ENCODE measurements at regions not wholly inside any gene's neighbourhood (a gene's known extent, or its start where the extent isn't known, plus 50 kb on each side); places are given as distances from the start of the nearest gene placed in this dataset.

- Histone ChIP-seq H3K36me3 (ENCODE audit: control insufficient read depth, insufficient read depth, low read length) (no peaks in the 10 kb centered on the region), H3K9me3 (ENCODE audit: control insufficient read depth, insufficient read depth, low read length) (no peaks in the 10 kb centered on the region), H3K27me3 (ENCODE audit: control insufficient read depth, insufficient read depth, low read length) (no peaks in the 10 kb centered on the region), H3K27ac (ENCODE audit: low read length) (no peak overlapping the region), H3K4me1 (ENCODE audit: control insufficient read depth, insufficient read depth, low read length) (no peaks in the 10 kb centered on the region), H3K4me3 (ENCODE audit: low read length) (no peak overlapping the region)
- no peak for DNase-seq (ENCODE audit: low read depth, low spot score)
- WGBS (ENCODE audit: insufficient coverage, insufficient read length): no CpG with 5 or more reads among the region's 2 CpGs
Observed at GRCh38 chrX:124507246-124507645, 160.9 kb downstream of the SH2D1A start.

GRCh38 chrX:124518885-124519284 is 172.5 kb downstream of the SH2D1A start:
- Histone ChIP-seq H3K36me3 (ENCODE audit: control insufficient read depth, insufficient read depth, low read length) (no peaks in the 10 kb centered on the region), H3K4me3 (ENCODE audit: low read length) (no peak overlapping the region), H3K4me1 (ENCODE audit: control insufficient read depth, insufficient read depth, low read length) (no peaks in the 10 kb centered on the region), H3K27ac (ENCODE audit: low read length) (no peak overlapping the region), H3K27me3 (ENCODE audit: control insufficient read depth, insufficient read depth, low read length) (no peaks in the 10 kb centered on the region), H3K9me3 (ENCODE audit: control insufficient read depth, insufficient read depth, low read length) (no peaks in the 10 kb centered on the region)
- DNase-seq (ENCODE audit: low read depth, low spot score): no peak
- no CpG with 5 or more reads among the region's 1 CpG for WGBS (ENCODE audit: insufficient coverage, insufficient read length)

DNA sequence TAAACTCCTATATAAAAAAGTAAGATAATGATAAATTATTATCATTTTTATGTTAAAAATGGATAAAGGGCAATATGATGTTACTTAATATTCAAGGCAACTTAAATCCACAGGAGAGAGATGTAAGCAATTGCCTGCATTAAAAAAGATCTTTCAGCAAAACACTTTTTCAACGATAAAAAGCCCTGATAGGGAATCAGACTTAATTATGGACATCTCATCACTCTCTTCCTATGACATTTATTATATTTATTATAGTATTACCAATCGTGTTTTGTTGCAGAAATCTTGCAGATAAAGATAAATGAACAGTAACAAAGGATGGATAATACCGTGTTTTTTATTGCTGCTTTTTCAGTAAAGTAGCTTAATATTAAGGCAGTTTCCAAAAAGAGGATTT is 178.5 kb downstream of the SH2D1A start:
- Histone ChIP-seq H3K4me1 (ENCODE audit: control insufficient read depth, insufficient read depth, low read length) (no peaks in the 10 kb centered on the region), H3K27me3 (ENCODE audit: control insufficient read depth, insufficient read depth, low read length) (no peaks in the 10 kb centered on the region), H3K9me3 (ENCODE audit: control insufficient read depth, insufficient read depth, low read length) (no peaks in the 10 kb centered on the region), H3K27ac (ENCODE audit: low read length) (no peak overlapping the region), H3K4me3 (ENCODE audit: low read length) (no peak overlapping the region), H3K36me3 (ENCODE audit: control insufficient read depth, insufficient read depth, low read length) (no peaks in the 10 kb centered on the region)
- DNase-seq (ENCODE audit: low read depth, low spot score): no peak
- WGBS (ENCODE audit: insufficient coverage, insufficient read length): no CpG with 5 or more reads among the region's 3 CpGs

GRCh38 chrX:124529786-124530185 is 183.4 kb downstream of the SH2D1A start:
- H3K4me1 ChIP-seq (ENCODE audit: control insufficient read depth, insufficient read depth, low read length): no peaks in the 10 kb centered on the region
- WGBS (ENCODE audit: insufficient coverage, insufficient read length): no CpG with 5 or more reads among the region's 3 CpGs
- DNase-seq (ENCODE audit: low read depth, low spot score): no peak

DNA sequence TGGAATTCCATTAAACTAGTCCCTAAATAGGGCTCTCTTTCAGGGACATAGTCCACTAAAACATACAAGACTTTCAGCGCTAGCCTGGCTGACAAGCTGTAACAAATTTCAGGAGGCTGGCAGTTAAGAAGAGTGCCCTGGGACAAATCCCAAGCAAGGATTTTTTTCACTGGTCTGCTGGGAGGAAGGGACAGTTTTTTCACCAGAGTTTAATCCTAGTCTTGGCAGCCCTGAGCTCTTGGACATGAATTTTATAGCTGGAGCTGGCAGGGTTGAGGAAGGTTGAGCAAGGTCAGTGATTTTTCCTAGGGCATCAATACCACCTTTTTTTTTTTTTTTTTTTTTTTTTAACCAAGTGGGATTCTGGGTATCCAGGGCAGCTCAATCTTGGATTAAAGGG is 184.4 kb downstream of the SH2D1A start:
- no peak for DNase-seq (ENCODE audit: low read depth, low spot score)
- Histone ChIP-seq H3K9me3 (ENCODE audit: control insufficient read depth, insufficient read depth, low read length) (no peaks in the 10 kb centered on the region), H3K4me1 (ENCODE audit: control insufficient read depth, insufficient read depth, low read length) (no peaks in the 10 kb centered on the region), H3K27ac (ENCODE audit: low read length) (no peak overlapping the region), H3K4me3 (ENCODE audit: low read length) (no peak overlapping the region), H3K36me3 (ENCODE audit: control insufficient read depth, insufficient read depth, low read length) (no peaks in the 10 kb centered on the region), H3K27me3 (ENCODE audit: control insufficient read depth, insufficient read depth, low read length) (no peaks in the 10 kb centered on the region)
- WGBS (ENCODE audit: insufficient coverage, insufficient read length): no CpG with 5 or more reads among the region's 1 CpG

More at GRCh38 chrX:124529786-124530185, 183.4 kb downstream of the SH2D1A start:
- Histone ChIP-seq H3K9me3 (ENCODE audit: control insufficient read depth, insufficient read depth, low read length) (no peaks in the 10 kb centered on the region), H3K27me3 (ENCODE audit: control insufficient read depth, insufficient read depth, low read length) (no peaks in the 10 kb centered on the region), H3K27ac (ENCODE audit: low read length) (no peak overlapping the region), H3K4me3 (ENCODE audit: low read length) (no peak overlapping the region), H3K36me3 (ENCODE audit: control insufficient read depth, insufficient read depth, low read length) (no peaks in the 10 kb centered on the region)

DNA sequence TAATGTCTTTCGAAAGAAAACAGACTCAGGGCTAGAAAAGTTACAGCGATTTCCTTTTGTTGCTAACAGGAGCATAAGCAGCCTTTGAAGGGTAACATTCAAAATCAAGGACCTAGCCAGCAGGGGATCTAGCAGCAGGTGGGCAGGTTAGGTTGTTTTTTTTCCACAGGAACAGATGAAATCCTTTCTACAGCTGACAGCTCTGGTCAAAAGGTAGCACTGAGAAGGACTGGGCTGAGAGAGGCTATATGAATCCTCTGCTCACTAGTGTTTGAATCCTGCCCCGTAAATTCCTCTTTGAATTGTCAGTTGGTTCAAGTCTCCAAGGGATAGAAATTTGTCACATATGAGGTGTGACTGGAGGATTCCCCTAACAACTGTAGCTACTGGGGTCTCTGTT is 188.2 kb downstream of the SH2D1A start:
- Histone ChIP-seq H3K9me3 (ENCODE audit: control insufficient read depth, insufficient read depth, low read length) (no peaks in the 10 kb centered on the region), H3K27ac (ENCODE audit: low read length) (no peak overlapping the region), H3K36me3 (ENCODE audit: control insufficient read depth, insufficient read depth, low read length) (no peaks in the 10 kb centered on the region), H3K4me3 (ENCODE audit: low read length) (no peak overlapping the region), H3K27me3 (ENCODE audit: control insufficient read depth, insufficient read depth, low read length) (no peaks in the 10 kb centered on the region), H3K4me1 (ENCODE audit: control insufficient read depth, insufficient read depth, low read length) (no peaks in the 10 kb centered on the region)
- no CpG with 5 or more reads among the region's 3 CpGs for WGBS (ENCODE audit: insufficient coverage, insufficient read length)
- DNase-seq (ENCODE audit: low read depth, low spot score): peak; percentile 5

DNA sequence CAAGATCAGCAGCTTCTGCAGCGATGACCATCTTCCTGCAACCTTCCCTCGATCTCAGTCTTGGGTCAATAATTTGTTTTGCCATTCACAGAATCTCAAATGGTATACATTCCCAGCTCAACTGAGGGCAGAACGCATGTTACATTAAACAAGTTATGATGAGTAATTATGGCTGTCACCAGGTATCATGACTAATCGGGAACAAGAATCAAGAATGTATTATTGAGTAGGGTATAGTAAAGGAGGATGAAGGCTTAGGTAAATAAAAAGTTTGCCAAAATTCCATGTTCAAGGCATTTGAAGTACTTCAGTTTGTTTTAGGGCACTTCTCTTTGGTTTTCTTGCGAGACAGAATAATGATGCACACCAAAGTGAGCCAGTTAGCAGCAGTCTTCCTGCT is 194.1 kb downstream of the SH2D1A start:
- Histone ChIP-seq H3K9me3 (ENCODE audit: control insufficient read depth, insufficient read depth, low read length) (no peaks in the 10 kb centered on the region), H3K36me3 (ENCODE audit: control insufficient read depth, insufficient read depth, low read length) (no peaks in the 10 kb centered on the region), H3K27ac (ENCODE audit: low read length) (no peak overlapping the region), H3K4me3 (ENCODE audit: low read length) (no peak overlapping the region), H3K27me3 (ENCODE audit: control insufficient read depth, insufficient read depth, low read length) (no peaks in the 10 kb centered on the region), H3K4me1 (ENCODE audit: control insufficient read depth, insufficient read depth, low read length) (no peaks in the 10 kb centered on the region)
- no CpG with 5 or more reads among the region's 5 CpGs for WGBS (ENCODE audit: insufficient coverage, insufficient read length)
- DNase-seq (ENCODE audit: low read depth, low spot score): no peak

DNA sequence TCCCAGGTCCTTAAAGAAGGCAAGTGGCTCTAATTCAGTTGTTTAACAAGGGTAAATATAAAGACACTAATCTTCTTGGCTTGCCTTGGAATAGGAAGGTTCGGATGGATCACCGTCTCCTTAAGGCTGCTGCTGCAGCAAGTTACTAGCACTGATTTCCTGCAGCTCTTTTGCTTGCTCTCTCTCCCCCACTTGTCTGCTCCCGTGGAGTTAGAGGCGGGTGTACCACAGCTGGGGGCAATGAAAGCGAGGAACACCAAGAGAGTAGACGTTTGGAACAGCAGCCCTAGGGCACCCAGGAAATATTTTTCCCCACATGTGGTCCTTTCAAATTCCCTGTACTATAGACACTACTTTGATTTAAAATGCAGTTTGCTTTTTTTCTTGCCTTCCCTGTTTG is 202.2 kb downstream of the SH2D1A start:
- Histone ChIP-seq H3K9me3 (ENCODE audit: control insufficient read depth, insufficient read depth, low read length) (no peaks in the 10 kb centered on the region), H3K27ac (ENCODE audit: low read length) (no peak overlapping the region), H3K27me3 (ENCODE audit: control insufficient read depth, insufficient read depth, low read length) (no peaks in the 10 kb centered on the region), H3K4me1 (ENCODE audit: control insufficient read depth, insufficient read depth, low read length) (no peaks in the 10 kb centered on the region), H3K36me3 (ENCODE audit: control insufficient read depth, insufficient read depth, low read length) (no peaks in the 10 kb centered on the region), H3K4me3 (ENCODE audit: low read length) (no peak overlapping the region)
- DNase-seq (ENCODE audit: low read depth, low spot score): no peak
- WGBS (ENCODE audit: insufficient coverage, insufficient read length): no CpG with 5 or more reads among the region's 6 CpGs

DNA sequence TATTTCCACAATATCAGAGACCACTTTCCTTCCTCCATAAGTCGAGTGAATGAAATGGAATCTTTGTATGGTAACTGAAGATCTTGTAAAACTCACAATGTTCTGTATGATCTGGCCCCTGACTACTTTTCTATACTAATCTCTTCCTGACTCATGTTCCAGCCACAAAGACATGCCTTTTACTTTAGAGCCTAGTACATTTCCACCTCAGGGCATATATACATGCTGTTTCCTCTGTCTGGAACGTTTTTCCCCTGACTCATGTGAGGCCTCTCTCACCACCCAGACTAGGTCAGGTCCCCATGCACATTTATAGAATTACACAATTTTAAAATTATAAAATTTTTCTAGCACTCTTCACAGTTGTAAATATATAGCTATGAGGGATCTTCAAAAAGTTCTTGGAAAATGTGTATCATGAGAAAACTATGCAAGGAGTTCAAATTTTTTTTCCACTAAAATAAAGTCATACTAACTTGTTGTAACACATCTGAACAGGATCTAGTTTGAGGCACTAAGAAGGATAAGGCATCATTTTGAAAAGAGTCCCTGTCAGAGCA is 208.8 kb downstream of the SH2D1A start:
- Histone ChIP-seq H3K4me3 (ENCODE audit: low read length) (no peak overlapping the region), H3K36me3 (ENCODE audit: control insufficient read depth, insufficient read depth, low read length) (no peaks in the 10 kb centered on the region), H3K27me3 (ENCODE audit: control insufficient read depth, insufficient read depth, low read length) (no peaks in the 10 kb centered on the region), H3K4me1 (ENCODE audit: control insufficient read depth, insufficient read depth, low read length) (no peaks in the 10 kb centered on the region), H3K9me3 (ENCODE audit: control insufficient read depth, insufficient read depth, low read length) (no peaks in the 10 kb centered on the region), H3K27ac (ENCODE audit: low read length) (no peak overlapping the region)
- WGBS (ENCODE audit: insufficient coverage, insufficient read length): no CpG with 5 or more reads among the region's 2 CpGs
- no peak for DNase-seq (ENCODE audit: low read depth, low spot score)

GRCh38 chrX:124557976-124558375 is 211.6 kb downstream of the SH2D1A start:
- WGBS (ENCODE audit: insufficient coverage, insufficient read length): no CpG with 5 or more reads among the region's 1 CpG

DNA sequence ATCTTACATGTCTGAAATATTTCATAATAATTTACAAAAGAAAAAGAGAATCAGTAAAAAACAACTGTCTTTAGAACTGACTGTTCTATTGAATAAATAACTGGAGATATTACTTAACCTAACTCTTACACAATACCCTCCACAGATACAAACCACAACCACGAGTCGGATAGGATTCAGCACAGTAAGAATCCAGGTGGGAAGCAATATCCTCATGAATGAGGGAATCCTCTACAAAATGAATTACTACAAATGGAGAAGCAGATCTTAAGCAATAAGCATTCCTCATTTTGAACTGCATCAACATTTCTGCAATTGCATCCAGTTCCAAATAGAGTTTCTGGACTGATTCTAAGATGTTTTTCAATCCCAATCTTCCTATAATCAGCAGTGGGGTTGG is 227.1 kb downstream of the SH2D1A start:
- no CpG with 5 or more reads among the region's 2 CpGs for WGBS (ENCODE audit: insufficient coverage, insufficient read length)

More at GRCh38 chrX:124557976-124558375, 211.6 kb downstream of the SH2D1A start:
- H3K9me3 ChIP-seq (ENCODE audit: control insufficient read depth, insufficient read depth, low read length): no peaks in the 10 kb centered on the region
- H3K27me3 ChIP-seq (ENCODE audit: control insufficient read depth, insufficient read depth, low read length): no peaks in the 10 kb centered on the region
- no peaks in the 10 kb centered on the region for H3K36me3 ChIP-seq (ENCODE audit: control insufficient read depth, insufficient read depth, low read length)
- H3K27ac ChIP-seq (ENCODE audit: low read length): no peak overlapping the region
- no peaks in the 10 kb centered on the region for H3K4me1 ChIP-seq (ENCODE audit: control insufficient read depth, insufficient read depth, low read length)
- H3K4me3 ChIP-seq (ENCODE audit: low read length): no peak overlapping the region
- no peak for DNase-seq (ENCODE audit: low read depth, low spot score)

More for the DNA sequence above, 227.1 kb downstream of the SH2D1A start:
- Histone ChIP-seq H3K4me1 (ENCODE audit: control insufficient read depth, insufficient read depth, low read length) (no peaks in the 10 kb centered on the region), H3K27me3 (ENCODE audit: control insufficient read depth, insufficient read depth, low read length) (no peaks in the 10 kb centered on the region), H3K4me3 (ENCODE audit: low read length) (no peak overlapping the region), H3K9me3 (ENCODE audit: control insufficient read depth, insufficient read depth, low read length) (no peaks in the 10 kb centered on the region), H3K27ac (ENCODE audit: low read length) (no peak overlapping the region), H3K36me3 (ENCODE audit: control insufficient read depth, insufficient read depth, low read length) (no peaks in the 10 kb centered on the region)
- no peak for DNase-seq (ENCODE audit: low read depth, low spot score)
